PFSK-1 (cell line): ENCODE measurements at regions not wholly inside any gene's neighbourhood (a gene's known extent, or its start where the extent isn't known, plus 50 kb on each side); places are given as distances from the start of the nearest gene placed in this dataset.

Experiments used
- FOXP2 ChIP-seq: optimal IDR thresholded peaks from 2 replicates; pipeline ENCODE3; 2011; ENCODE audit warnings: borderline replicate concordance, control low read depth, inconsistent platforms; ENCODE audit not compliant: insufficient read depth; ENCODE audit errors: extremely low read length, extremely low read depth
- POLR2AphosphoS5 ChIP-seq: IDR thresholded peaks from 2 replicates; pipeline ENCODE4 v1.6.1; 2012; ENCODE audit warnings: low read depth, mild to moderate bottlenecking, control low read depth, low read length, moderate library complexity
- REST ChIP-seq, 2 experiments: IDR thresholded peaks; 2 replicates each; pipeline versions ENCODE4 v1.6.1 to v1.8.0; 2011 to 2012; ENCODE audit warnings: low read depth in 2 of 2, low read length in 2 of 2, control low read depth in 1 of 2, inconsistent platforms in 1 of 2, mild to moderate bottlenecking in 1 of 2, moderate library complexity in 1 of 2; ENCODE audit not compliant: insufficient read depth in 1 of 2
- SIN3A ChIP-seq: IDR thresholded peaks from 2 replicates; pipeline ENCODE4 v1.6.1; 2012; ENCODE audit warnings: mild to moderate bottlenecking, low read length, moderate library complexity, borderline replicate concordance; ENCODE audit not compliant: insufficient read depth
- TAF1 ChIP-seq: IDR thresholded peaks from 2 replicates; pipeline ENCODE4 v1.6.1; 2012; ENCODE audit warnings: low read length, control low read depth, borderline replicate concordance; ENCODE audit not compliant: insufficient read depth

GRCh38 chr22:22802339-22802970 is 85.2 kb upstream of the IGLL5 start:
- no peak for TF ChIP-seq REST (IDR thresholded peaks at IDR 0.05; ENCODE audit: insufficient read depth in 1 of 2, low read depth in 2 of 2, low read length in 2 of 2)
- TF ChIP-seq SIN3A, result no peak
- TF ChIP-seq FOXP2, result no peak
- no peak for TF ChIP-seq TAF1
- TF ChIP-seq POLR2AphosphoS5, result no peak

- no peak for TF ChIP-seq TAF1
- TF ChIP-seq FOXP2, result no peak
- TF ChIP-seq REST (IDR thresholded peaks at IDR 0.05; ENCODE audit: insufficient read depth in 1 of 2, low read depth in 2 of 2, low read length in 2 of 2), result no peak
- TF ChIP-seq SIN3A, result no peak
These were observed 84.2 kb upstream of the IGLL5 start for GRCh38 chr22:22803285-22803853.

GRCh38 chr22:22810018-22810427 is 77.6 kb upstream of the IGLL5 start:
- TF ChIP-seq FOXP2, result no peak
- TF ChIP-seq POLR2AphosphoS5, result no peak
- no peak for TF ChIP-seq REST (IDR thresholded peaks at IDR 0.05; ENCODE audit: insufficient read depth in 1 of 2, low read depth in 2 of 2, low read length in 2 of 2)
- TF ChIP-seq TAF1, result no peak
- no peak for TF ChIP-seq SIN3A

- TF ChIP-seq POLR2AphosphoS5 (no peak), SIN3A (no peak), FOXP2 (no peak), REST (IDR thresholded peaks at IDR 0.05; ENCODE audit: insufficient read depth in 1 of 2, low read depth in 2 of 2, low read length in 2 of 2) (no peak), TAF1 (no peak)
These were observed 77.1 kb upstream of the IGLL5 start for GRCh38 chr22:22810471-22810870.
